ENCODE measurements at regions not wholly inside any gene's neighbourhood (a gene's known extent, or its start where the extent isn't known, plus 50 kb on each side); places are given as distances from the start of the nearest gene placed in this dataset.

GRCh38 chr3:69452295-69452694 is 66.4 kb upstream of the FRMD4B start:
- TF ChIP-seq ZBED1 (IDR thresholded peaks at IDR 0.05) (no peak), PHF8 (IDR thresholded peaks at IDR 0.05; ENCODE audit: borderline replicate concordance, low read length) (no peak), HMGXB4 (CRISPR knock-in tag; IDR thresholded peaks at IDR 0.05) (no peak), SLC30A9 (CRISPR knock-in tag; IDR thresholded peaks at IDR 0.05) (no peak), TEAD4 (IDR thresholded peaks at IDR 0.05; ENCODE audit: low read length) (no peak), TEAD4 (CRISPR knock-in tag; IDR thresholded peaks at IDR 0.05; ENCODE audit: borderline replicate concordance) (no peak), ZNF407 (IDR thresholded peaks at IDR 0.05; ENCODE audit: low read depth) (no peak), MYNN (IDR thresholded peaks at IDR 0.05) (no peak), MYNN (CRISPR knock-in tag; IDR thresholded peaks at IDR 0.05) (no peak), POLR2A (conservative IDR thresholded peaks at IDR 0.05) (no peak), THRA (IDR thresholded peaks at IDR 0.05) (no peak)
